ENCODE measurements at regions not wholly inside any gene's neighbourhood (a gene's known extent, or its start where the extent isn't known, plus 50 kb on each side); places are given as distances from the start of the nearest gene placed in this dataset.
"Not testable (repeated sequence)": the region's sequence is repeated elsewhere in the genome, so short reads cannot be mapped to it uniquely, and the experiment has no call there.

- DNase-seq (ENCODE audit: low read depth), result no peak
- in situ Hi-C loops (cut with HindIII; ENCODE audit: low pct_unique_long_range_greater_than_20kb, low sequenced_read_pairs), result no loop called here
These were observed 307.3 kb upstream of the CCL2 start for GRCh38 chr17:33947762-33948161.

- DNase-seq (ENCODE audit: low read depth), result no peak
- in situ Hi-C loops (cut with HindIII; ENCODE audit: low pct_unique_long_range_greater_than_20kb, low sequenced_read_pairs), result no loop called here
These were observed 306.8 kb upstream of the CCL2 start for GRCh38 chr17:33948309-33948708.

GRCh38 chr17:33949100-33949499 lies 306.0 kb upstream of the CCL2 start:
- no peak for DNase-seq (ENCODE audit: low read depth)
- in situ Hi-C loops (cut with HindIII; ENCODE audit: low pct_unique_long_range_greater_than_20kb, low sequenced_read_pairs), result no loop called here

- in situ Hi-C loops (cut with HindIII; ENCODE audit: low pct_unique_long_range_greater_than_20kb, low sequenced_read_pairs), result no loop called here
- no peak for DNase-seq (ENCODE audit: low read depth)
These were observed 305.0 kb upstream of the CCL2 start for GRCh38 chr17:33950061-33950460.

- in situ Hi-C loops (cut with HindIII; ENCODE audit: low pct_unique_long_range_greater_than_20kb, low sequenced_read_pairs), result no loop called here
- DNase-seq (ENCODE audit: low read depth), result no peak
These were observed 302.7 kb upstream of the CCL2 start for GRCh38 chr17:33952425-33952824.

GRCh38 chr17:33954597-33954996 lies 300.5 kb upstream of the CCL2 start:
- in situ Hi-C loops (cut with HindIII; ENCODE audit: low pct_unique_long_range_greater_than_20kb, low sequenced_read_pairs), result no loop called here
- no peak for DNase-seq (ENCODE audit: low read depth)

GRCh38 chr17:33955461-33955860 lies 299.6 kb upstream of the CCL2 start:
- in situ Hi-C loops (cut with HindIII; ENCODE audit: low pct_unique_long_range_greater_than_20kb, low sequenced_read_pairs), result no loop called here
- DNase-seq (ENCODE audit: low read depth), result no peak

GRCh38 chr17:33959098-33959497 lies 296.0 kb upstream of the CCL2 start:
- DNase-seq (ENCODE audit: low read depth); in situ Hi-C loops (cut with HindIII; ENCODE audit: low pct_unique_long_range_greater_than_20kb, low sequenced_read_pairs): not testable (repeated sequence)

GRCh38 chr17:33962857-33963655 lies 292.0 kb upstream of the CCL2 start:
- in situ Hi-C loops (cut with HindIII; ENCODE audit: low pct_unique_long_range_greater_than_20kb, low sequenced_read_pairs), result no loop called here

GRCh38 chr17:33964344-33964979 lies 290.6 kb upstream of the CCL2 start:
- no peak for DNase-seq (ENCODE audit: low read depth)
- in situ Hi-C loops (cut with HindIII; ENCODE audit: low pct_unique_long_range_greater_than_20kb, low sequenced_read_pairs), result no loop called here

More at GRCh38 chr17:33962857-33963655, 292.0 kb upstream of the CCL2 start:
- DNase-seq (ENCODE audit: low read depth), result no peak

- DNase-seq (ENCODE audit: low read depth), result no peak
- in situ Hi-C loops (cut with HindIII; ENCODE audit: low pct_unique_long_range_greater_than_20kb, low sequenced_read_pairs), result no loop called here
These were observed 288.6 kb upstream of the CCL2 start for GRCh38 chr17:33966410-33967059.

- in situ Hi-C loops (cut with HindIII; ENCODE audit: low pct_unique_long_range_greater_than_20kb, low sequenced_read_pairs), result no loop called here
- DNase-seq (ENCODE audit: low read depth), result no peak
These were observed 287.3 kb upstream of the CCL2 start for GRCh38 chr17:33967608-33968349.

- in situ Hi-C loops (cut with HindIII; ENCODE audit: low pct_unique_long_range_greater_than_20kb, low sequenced_read_pairs), result no loop called here
- DNase-seq (ENCODE audit: low read depth), result no peak
These were observed 286.6 kb upstream of the CCL2 start for GRCh38 chr17:33968350-33969044.

- in situ Hi-C loops (cut with HindIII; ENCODE audit: low pct_unique_long_range_greater_than_20kb, low sequenced_read_pairs), result no loop called here
- DNase-seq (ENCODE audit: low read depth), result no peak
These were observed 284.8 kb upstream of the CCL2 start for GRCh38 chr17:33970279-33970678.

GRCh38 chr17:33972763-33973162 lies 282.3 kb upstream of the CCL2 start:
- in situ Hi-C loops (cut with HindIII; ENCODE audit: low pct_unique_long_range_greater_than_20kb, low sequenced_read_pairs), result no loop called here
- DNase-seq (ENCODE audit: low read depth), result no peak

GRCh38 chr17:33973491-33973890 lies 281.6 kb upstream of the CCL2 start:
- DNase-seq (ENCODE audit: low read depth), result no peak
- in situ Hi-C loops (cut with HindIII; ENCODE audit: low pct_unique_long_range_greater_than_20kb, low sequenced_read_pairs), result no loop called here

GRCh38 chr17:33974276-33974675 lies 280.8 kb upstream of the CCL2 start:
- in situ Hi-C loops (cut with HindIII; ENCODE audit: low pct_unique_long_range_greater_than_20kb, low sequenced_read_pairs), result no loop called here
- no peak for DNase-seq (ENCODE audit: low read depth)

GRCh38 chr17:33976831-33977230 lies 278.3 kb upstream of the CCL2 start:
- in situ Hi-C loops (cut with HindIII; ENCODE audit: low pct_unique_long_range_greater_than_20kb, low sequenced_read_pairs), result no loop called here
- DNase-seq (ENCODE audit: low read depth), result no peak

Measured in Caki2 (cell line).